GM23248 (cell line): ENCODE measurements at regions not wholly inside any gene's neighbourhood (a gene's known extent, or its start where the extent isn't known, plus 50 kb on each side); places are given as distances from the start of the nearest gene placed in this dataset.
"Not testable (repeated sequence)": the region's sequence is repeated elsewhere in the genome, so short reads cannot be mapped to it uniquely, and the experiment has no call there.

Experiments
- DNase-seq: peaks from one replicate; pipeline ENCODE4 v3.0.0-alpha.2; 2015
- H2AFZ ChIP-seq: fragments of 200-600 bp; sonication (generic); 2 replicates; pipeline ENCODE4 v1.6.1; 2016; ENCODE audit warnings: antibody characterized with exemption
- H3F3A ChIP-seq: fragments of 200-600 bp; sonication (generic); 2 replicates; pipeline ENCODE4 v1.6.1; 2016; ENCODE audit warnings: mild to moderate bottlenecking, antibody characterized with exemption, mixed run types; ENCODE audit not compliant: insufficient read depth
- H3K27ac ChIP-seq: fragments of 200-600 bp; sonication (generic); 2 replicates; pipeline ENCODE4 v1.5.1; 2016; ENCODE audit warnings: mild to moderate bottlenecking
- H3K27me3 ChIP-seq: fragments of 200-600 bp; sonication (generic); replicated peaks from 2 replicates; pipeline ENCODE4 v1.6.1; 2016; ENCODE audit warnings: mild to moderate bottlenecking; ENCODE audit not compliant: insufficient read depth
- H3K36me3 ChIP-seq: fragments of 200-600 bp; sonication (generic); 2 replicates; pipeline ENCODE4 v1.6.1; 2016; ENCODE audit warnings: low read depth, mild to moderate bottlenecking
- H3K4me1 ChIP-seq: fragments of 200-600 bp; sonication (generic); 2 replicates; pipeline ENCODE4 v1.6.1; 2016; ENCODE audit warnings: mild to moderate bottlenecking; ENCODE audit not compliant: insufficient read depth
- H3K4me2 ChIP-seq: fragments of 200-600 bp; sonication (generic); one replicate; pipeline ENCODE4 v1.6.1; 2016; ENCODE audit warnings: mild to moderate bottlenecking; ENCODE audit not compliant: unreplicated experiment
- H3K4me3 ChIP-seq: fragments of 200-600 bp; sonication (generic); 2 replicates; pipeline ENCODE4 v1.5.1; 2016; ENCODE audit warnings: mild to moderate bottlenecking
- H3K79me2 ChIP-seq: fragments of 200-600 bp; sonication (generic); 2 replicates; pipeline ENCODE4 v1.6.1; 2016; ENCODE audit warnings: mild to moderate bottlenecking; ENCODE audit not compliant: insufficient read depth
- H3K9ac ChIP-seq: fragments of 200-600 bp; sonication (generic); 2 replicates; pipeline ENCODE4 v1.6.1; 2016; ENCODE audit warnings: mild to moderate bottlenecking
- H3K9me2 ChIP-seq: fragments of 200-600 bp; sonication (generic); 2 replicates; pipeline ENCODE4 v1.6.1; 2016; ENCODE audit warnings: mixed run types, mild to moderate bottlenecking, moderate library complexity; ENCODE audit not compliant: insufficient read depth
- H3K9me3 ChIP-seq: fragments of 200-600 bp; sonication (generic); one replicate; pipeline ENCODE4 v1.6.1; 2017; ENCODE audit warnings: low read depth
- H4K20me1 ChIP-seq: fragments of 200-600 bp; sonication (generic); 2 replicates; pipeline ENCODE4 v1.6.0; 2016; ENCODE audit not compliant: insufficient read depth
- EZH2 ChIP-seq: fragments of 200-600 bp; sonication (generic); IDR thresholded peaks from 2 replicates; pipeline ENCODE4 v1.6.1; 2018; ENCODE audit warnings: antibody characterized with exemption, mild to moderate bottlenecking; ENCODE audit not compliant: insufficient read depth, poor library complexity, severe bottlenecking
- EZH2phosphoT487 ChIP-seq: fragments of 200-600 bp; sonication (generic); IDR thresholded peaks from 2 replicates; pipeline ENCODE4 v1.6.1; 2018; ENCODE audit warnings: antibody characterized with exemption, moderate library complexity, mild to moderate bottlenecking, low read depth; ENCODE audit not compliant: insufficient read depth
- WGBS, 2 experiments: methylation state at CpG; one replicate each; pipeline ENCODE4 v1.1.6; 2015 to 2017; ENCODE audit warnings: low lambda C conversion rate in 2 of 2, low coverage in 1 of 2; ENCODE audit errors: missing lambda C conversion rate in 2 of 2; 5-methylcytosine and 5-hydroxymethylcytosine counted together
- in situ Hi-C: fragments of 300-500 bp; cut with MboI; formaldehyde crosslinking; loops from 2 replicates; pipeline ENCODE4 v1.15.0; 2020

DNA sequence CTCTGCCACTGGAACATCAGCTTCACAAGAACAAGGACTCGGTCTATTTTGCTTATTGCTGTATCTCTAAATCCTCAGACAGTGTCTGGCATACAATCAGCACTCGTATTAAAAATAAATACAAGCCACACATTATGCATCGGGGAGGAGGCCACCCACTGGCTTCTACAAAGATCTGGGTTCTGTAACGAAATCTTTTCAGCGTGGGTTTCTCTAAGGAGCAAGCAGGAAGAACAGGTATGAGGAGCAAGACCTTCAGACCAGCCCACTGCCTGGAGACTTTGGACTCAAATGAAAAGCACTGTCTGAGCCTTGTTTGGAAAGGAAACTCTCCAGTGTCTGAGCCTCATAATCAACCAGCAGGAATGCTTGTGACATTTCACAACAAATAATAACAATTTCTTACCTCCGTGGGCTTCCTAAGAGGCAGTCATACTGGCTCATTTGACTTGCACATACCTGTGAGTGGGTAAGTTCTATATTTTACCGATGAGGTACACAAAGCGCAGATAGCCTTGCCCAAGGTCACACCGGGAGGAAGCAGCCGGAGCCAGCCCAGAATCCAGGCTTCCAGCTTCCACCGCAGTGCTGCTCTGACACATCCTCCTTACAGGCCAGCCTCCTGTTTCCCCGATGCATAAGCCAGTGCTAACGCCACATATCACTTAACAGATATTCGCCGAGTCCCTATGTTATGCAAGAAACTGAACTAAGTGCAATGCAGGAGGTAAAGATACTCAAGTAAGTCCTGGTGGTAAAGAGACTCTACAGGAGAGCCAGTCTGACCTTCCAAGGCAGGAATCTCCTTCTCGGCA is 118.6 kb upstream of the TNRC6C start:
- WGBS, 2 experiments = 80 to 83% methylated on average over 16 of the region's 16 CpGs
- no peak overlapping the region for H3K4me3 ChIP-seq
- DNase-seq = no peak

DNA sequence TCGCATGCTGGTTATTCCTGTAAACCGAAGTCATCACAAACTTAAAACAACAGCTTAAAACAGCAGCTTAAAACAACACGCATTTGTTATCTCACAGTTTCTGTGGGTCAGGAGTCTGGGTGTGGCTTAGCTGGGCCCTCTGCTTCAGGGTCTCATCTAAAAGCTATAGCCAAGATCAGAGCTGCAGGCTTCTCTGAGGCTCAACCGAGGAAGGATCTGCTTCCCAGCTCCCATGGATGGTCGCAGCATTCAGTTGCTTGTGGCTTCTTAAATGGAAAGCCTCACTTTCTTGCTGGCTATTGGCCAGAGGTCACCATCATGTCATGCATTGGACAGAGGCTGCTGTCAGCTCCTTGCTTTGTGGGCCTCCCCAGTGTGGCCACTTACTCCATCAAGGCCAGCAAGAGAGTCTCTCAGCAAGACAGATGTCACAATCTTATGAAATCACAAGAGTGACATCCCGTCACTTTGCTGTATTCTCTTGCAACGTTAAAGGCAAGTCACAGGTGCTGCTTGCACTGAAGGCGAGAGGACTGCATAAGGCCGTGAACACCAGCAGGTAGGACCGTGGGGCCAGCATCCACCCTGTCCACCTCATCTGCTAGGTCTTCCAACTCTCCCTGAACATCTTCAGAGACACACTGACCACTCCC is 117.9 kb upstream of the TNRC6C start:
- WGBS, 2 experiments = 82 to 86% methylated on average over 10 of the region's 10 CpGs
- H2AFZ ChIP-seq = no peak overlapping the region
- H3K4me2 ChIP-seq = no peak overlapping the region
- H3K4me3 ChIP-seq = no peak overlapping the region
- H3K9me2 ChIP-seq = no peaks in the 10 kb centered on the region
- peaks cover 22% of the 10 kb centered on the region for H3K4me1 ChIP-seq
- no peaks in the 10 kb centered on the region for H3K36me3 ChIP-seq
- peaks cover 11% of the 10 kb centered on the region for H3F3A ChIP-seq
- no peaks in the 10 kb centered on the region for H3K79me2 ChIP-seq
- H3K27me3 ChIP-seq = no peaks in the 10 kb centered on the region
- H3K9me3 ChIP-seq = no peaks in the 10 kb centered on the region
- TF ChIP-seq EZH2phosphoT487 = no peak
- TF ChIP-seq EZH2 = no peak
- no peak for DNase-seq
- H3K27ac ChIP-seq = no peak overlapping the region
- in situ Hi-C loops = no loop called here
- H3K9ac ChIP-seq = no peak overlapping the region
- no peaks in the 10 kb centered on the region for H4K20me1 ChIP-seq

More for the DNA sequence above, 118.6 kb upstream of the TNRC6C start:
- no peak overlapping the region for H2AFZ ChIP-seq
- no peaks in the 10 kb centered on the region for H3K36me3 ChIP-seq
- no peaks in the 10 kb centered on the region for H4K20me1 ChIP-seq
- no peak overlapping the region for H3K27ac ChIP-seq
- no peaks in the 10 kb centered on the region for H3K9me2 ChIP-seq
- H3K9me3 ChIP-seq = no peaks in the 10 kb centered on the region
- H3K4me1 ChIP-seq = peaks cover 26% of the 10 kb centered on the region
- H3F3A ChIP-seq = peaks cover 11% of the 10 kb centered on the region
- H3K27me3 ChIP-seq = no peaks in the 10 kb centered on the region
- in situ Hi-C loops = no loop called here
- H3K4me2 ChIP-seq = no peak overlapping the region
- no peaks in the 10 kb centered on the region for H3K79me2 ChIP-seq
- no peak for TF ChIP-seq EZH2phosphoT487
- no peak overlapping the region for H3K9ac ChIP-seq

DNA sequence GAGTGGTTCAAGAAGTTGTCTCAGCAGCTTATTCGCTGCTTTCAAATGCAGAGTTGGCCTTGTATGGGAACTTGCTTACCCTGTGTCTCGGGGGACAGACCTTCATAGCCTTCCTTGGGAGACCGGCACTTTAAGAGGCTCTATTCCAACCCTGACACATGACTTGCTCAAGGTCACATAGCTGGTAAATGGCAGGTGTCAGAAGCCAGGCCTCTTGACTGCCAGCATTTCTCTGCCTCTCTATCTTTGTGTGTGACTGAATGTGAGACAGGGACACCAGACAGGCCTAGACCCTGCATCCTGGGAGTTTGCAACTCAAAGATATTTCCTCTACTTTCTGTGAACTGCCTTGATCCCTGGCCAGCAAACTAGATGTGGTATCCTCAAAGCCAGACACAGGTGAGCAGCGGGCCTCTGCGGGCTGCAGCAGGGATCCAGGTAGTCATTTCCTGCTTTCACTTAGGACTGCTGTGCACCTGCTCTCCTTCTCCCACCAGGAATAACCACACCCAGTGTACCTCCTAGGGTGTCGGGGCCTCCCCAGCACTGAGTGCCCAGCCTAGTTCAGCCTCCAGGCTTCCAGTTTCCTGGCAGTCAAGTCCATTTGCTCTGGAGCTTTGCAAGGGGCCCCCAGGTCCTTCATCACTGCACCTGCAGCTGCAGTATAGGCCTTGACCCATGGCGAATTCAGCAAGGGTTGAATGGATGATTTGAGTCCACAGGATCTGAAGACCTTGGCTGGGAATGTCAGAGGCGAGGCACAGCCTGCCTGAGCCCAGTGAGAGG is 116.6 kb upstream of the TNRC6C start:
- H2AFZ ChIP-seq = no peak overlapping the region
- TF ChIP-seq EZH2phosphoT487 (no peak), EZH2 (no peak)
- peaks cover 22% of the 10 kb centered on the region for H3K4me1 ChIP-seq
- no peaks in the 10 kb centered on the region for H3K36me3 ChIP-seq
- peak overlapping the region; percentile 27 for H3K27ac ChIP-seq
- no peak overlapping the region for H3K4me3 ChIP-seq
- peaks cover 11% of the 10 kb centered on the region for H3F3A ChIP-seq
- H3K9me3 ChIP-seq = no peaks in the 10 kb centered on the region
- H3K27me3 ChIP-seq = no peaks in the 10 kb centered on the region
- in situ Hi-C loops = no loop called here
- H3K9ac ChIP-seq = no peak overlapping the region
- 97 to 98% methylated on average over 8 of the region's 8 CpGs for WGBS, 2 experiments
- no peaks in the 10 kb centered on the region for H3K79me2 ChIP-seq
- H3K9me2 ChIP-seq = no peaks in the 10 kb centered on the region
- no peak overlapping the region for H3K4me2 ChIP-seq
- H4K20me1 ChIP-seq = no peaks in the 10 kb centered on the region
- no peak for DNase-seq

DNA sequence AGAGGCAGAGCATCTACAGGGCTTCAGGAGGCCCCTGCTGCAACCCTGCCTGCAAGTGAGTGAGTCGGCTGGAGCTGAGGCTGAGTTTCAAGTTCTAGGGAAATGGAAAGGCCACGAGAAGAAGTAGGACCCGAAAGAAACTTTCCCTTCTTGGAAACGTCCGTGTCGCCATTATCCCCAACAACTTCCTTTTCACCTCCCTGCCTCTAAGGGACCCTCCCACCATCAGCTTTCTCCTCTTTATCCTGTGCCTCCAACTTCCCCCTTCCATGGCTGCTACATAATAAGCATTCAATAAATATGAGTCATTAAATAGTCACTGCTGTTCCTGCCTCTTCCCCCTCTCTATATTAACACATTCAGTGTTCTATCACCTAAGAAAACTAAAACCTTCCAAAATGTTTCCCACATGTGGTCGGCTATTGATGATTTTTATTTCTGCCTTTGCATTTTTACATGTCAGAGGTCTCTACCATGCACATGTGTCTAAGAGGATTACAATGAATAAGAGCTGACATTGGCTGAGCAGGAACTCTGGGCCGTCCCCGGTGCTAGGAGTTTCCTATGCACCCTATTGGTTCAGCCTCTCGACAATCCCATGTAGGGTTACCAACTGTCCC is 115.9 kb upstream of the TNRC6C start:
- 63 to 66% methylated on average over 10 of the region's 10 CpGs for WGBS, 2 experiments
- H3K79me2 ChIP-seq = no peaks in the 10 kb centered on the region
- peak; percentile 75 for DNase-seq
- peak overlapping the region; percentile 47 for H3K4me2 ChIP-seq
- in situ Hi-C loops = no loop called here
- H3K4me3 ChIP-seq = no peak overlapping the region
- no peak for TF ChIP-seq EZH2phosphoT487
- TF ChIP-seq EZH2 = no peak
- H3K36me3 ChIP-seq = no peaks in the 10 kb centered on the region
- peak overlapping the region; percentile 42 for H3K27ac ChIP-seq
- no peaks in the 10 kb centered on the region for H3K27me3 ChIP-seq
- no peak overlapping the region for H3K9ac ChIP-seq
- no peak overlapping the region for H2AFZ ChIP-seq
- no peaks in the 10 kb centered on the region for H4K20me1 ChIP-seq
- no peaks in the 10 kb centered on the region for H3K9me3 ChIP-seq
- no peaks in the 10 kb centered on the region for H3K9me2 ChIP-seq
- H3K4me1 ChIP-seq = peaks cover 22% of the 10 kb centered on the region
- H3F3A ChIP-seq = peaks cover 11% of the 10 kb centered on the region

DNA sequence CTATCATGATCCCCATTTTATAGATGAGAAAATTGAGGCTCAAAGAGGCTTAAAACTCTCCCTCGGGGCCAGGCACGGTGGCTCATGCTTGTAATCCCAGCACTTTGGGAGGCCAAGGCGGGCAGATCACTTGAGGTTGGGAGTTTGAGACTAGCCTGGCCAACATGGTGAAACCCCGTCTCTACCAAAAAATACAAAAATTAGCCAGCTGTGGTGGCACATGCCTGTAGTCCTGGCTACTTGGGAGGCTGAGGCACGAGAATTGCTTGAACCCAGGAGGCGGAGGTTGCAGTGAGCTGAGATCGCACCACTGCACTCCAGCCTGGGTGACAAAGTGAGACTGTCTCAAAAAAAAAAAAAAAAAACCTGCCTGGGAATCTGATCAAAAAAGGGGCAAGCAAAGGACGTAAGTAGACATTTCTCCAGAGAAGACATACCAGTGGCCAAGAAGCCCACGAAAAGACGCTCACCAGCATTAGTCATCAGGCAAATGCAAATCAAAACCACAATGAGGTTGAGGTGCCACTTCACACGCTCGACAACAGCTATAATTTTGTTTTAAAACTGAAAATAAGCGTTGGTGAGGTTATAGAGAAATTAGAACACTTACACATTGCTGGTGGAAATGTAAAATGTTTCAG is 115.1 kb upstream of the TNRC6C start:
- H4K20me1 ChIP-seq, H3K9me2 ChIP-seq, H3K79me2 ChIP-seq, H3K9me3 ChIP-seq, H2AFZ ChIP-seq, H3K27me3 ChIP-seq, in situ Hi-C loops, H3K9ac ChIP-seq, H3K36me3 ChIP-seq, H3K4me3 ChIP-seq: not testable (repeated sequence)
- WGBS, 2 experiments = 45 to 55% methylated on average over 13 of the region's 13 CpGs
- H3K4me2 ChIP-seq = peak overlapping the region; percentile 47
- peaks cover 22% of the 10 kb centered on the region for H3K4me1 ChIP-seq
- H3K27ac ChIP-seq = peak overlapping the region; percentile 42
- H3F3A ChIP-seq = peaks cover 11% of the 10 kb centered on the region
- DNase-seq = peak; percentile 88
